HG03045 (cell line): ENCODE measurements at regions not wholly inside any gene's neighbourhood (a gene's known extent, or its start where the extent isn't known, plus 50 kb on each side); places are given as distances from the start of the nearest gene placed in this dataset.

Experiments used
- ATAC-seq: cut with Tn5 transposase; IDR thresholded peaks from one replicate; pipeline ENCODE4 v1.9.1; 2021; ENCODE audit warnings: mild to moderate bottlenecking, moderate library complexity; ENCODE audit not compliant: unreplicated experiment

- no peak for ATAC-seq
Observed at GRCh38 chr5:175054243-175054642, 329.9 kb downstream of the MSX2 start.

DNA sequence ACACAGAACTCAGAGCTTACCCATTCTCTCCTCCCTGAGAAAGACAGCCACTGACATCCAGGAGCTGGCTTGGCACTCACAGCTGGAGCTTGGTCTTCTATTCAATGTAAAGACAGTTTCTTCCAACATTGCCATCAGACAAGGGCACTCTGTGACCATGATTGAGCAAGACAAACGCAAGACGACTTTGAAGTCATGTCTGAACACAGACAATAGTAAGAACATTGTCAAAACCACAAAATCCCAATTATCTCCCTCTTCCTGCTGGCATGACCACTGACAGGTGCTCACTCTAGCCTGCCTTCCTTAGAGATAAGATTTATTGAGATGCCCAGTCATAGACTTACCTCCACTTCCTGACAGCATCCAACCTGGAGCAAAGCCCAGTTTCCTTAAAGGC is 328.0 kb downstream of the MSX2 start:
- no peak for ATAC-seq

GRCh38 chr5:175047048-175047447 is 322.7 kb downstream of the MSX2 start:
- ATAC-seq: no peak

GRCh38 chr5:175045820-175046219 is 321.4 kb downstream of the MSX2 start:
- no peak for ATAC-seq

- no peak for ATAC-seq
Observed at GRCh38 chr5:175037820-175038219, 313.4 kb downstream of the MSX2 start.

- no peak for ATAC-seq
Observed at GRCh38 chr5:175035882-175036533, 311.6 kb downstream of the MSX2 start.

DNA sequence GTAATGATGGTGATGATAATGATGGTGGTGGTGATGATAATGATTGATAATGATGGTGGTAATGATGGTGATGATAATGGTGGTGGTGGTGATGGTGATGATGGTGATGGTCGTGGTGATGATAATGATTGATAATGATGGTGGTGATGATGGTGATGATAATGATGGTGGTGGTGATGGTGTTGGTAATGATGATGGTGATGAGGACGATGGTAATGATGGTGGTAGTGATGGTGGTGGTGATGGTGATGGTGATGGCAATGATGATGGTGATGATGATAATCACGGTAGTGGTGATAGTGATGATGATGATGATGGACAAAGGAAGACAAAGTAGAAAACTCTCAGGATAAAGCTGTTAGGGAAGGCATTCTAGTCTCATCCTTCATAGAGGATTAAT is 310.5 kb downstream of the MSX2 start:
- ATAC-seq: no peak

- no peak for ATAC-seq
Observed at GRCh38 chr5:175032741-175033151, 308.4 kb downstream of the MSX2 start.

- no peak for ATAC-seq
Observed at GRCh38 chr5:175032013-175032412, 307.6 kb downstream of the MSX2 start.

DNA sequence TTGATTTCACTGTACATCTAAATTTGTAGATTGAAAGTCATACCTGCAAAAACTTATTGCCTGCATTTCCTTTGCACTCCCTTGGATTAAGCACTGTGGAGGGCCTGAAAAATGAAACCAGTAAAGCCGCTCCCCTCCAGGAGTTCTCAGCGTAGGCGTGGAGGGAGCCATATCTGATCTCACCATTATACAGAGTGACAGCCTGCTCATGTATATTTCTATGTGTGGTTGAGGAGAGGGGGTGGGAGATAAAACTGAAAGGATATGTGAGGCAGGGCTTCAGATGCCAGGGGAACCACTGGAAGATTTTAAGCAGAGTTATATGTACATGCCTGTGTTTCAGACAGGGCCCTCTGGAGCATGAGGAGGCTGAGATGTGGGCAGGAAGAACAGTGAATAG is 303.0 kb downstream of the MSX2 start:
- no peak for ATAC-seq

- ATAC-seq: no peak
Observed at GRCh38 chr5:175025077-175025476, 300.7 kb downstream of the MSX2 start.

- ATAC-seq: no peak
Observed at GRCh38 chr5:175021841-175022625, 297.7 kb downstream of the MSX2 start.

- no peak for ATAC-seq
Observed at GRCh38 chr5:175021321-175021720, 296.9 kb downstream of the MSX2 start.

- ATAC-seq: no peak
Observed at GRCh38 chr5:175015028-175015685, 290.8 kb downstream of the MSX2 start.

DNA sequence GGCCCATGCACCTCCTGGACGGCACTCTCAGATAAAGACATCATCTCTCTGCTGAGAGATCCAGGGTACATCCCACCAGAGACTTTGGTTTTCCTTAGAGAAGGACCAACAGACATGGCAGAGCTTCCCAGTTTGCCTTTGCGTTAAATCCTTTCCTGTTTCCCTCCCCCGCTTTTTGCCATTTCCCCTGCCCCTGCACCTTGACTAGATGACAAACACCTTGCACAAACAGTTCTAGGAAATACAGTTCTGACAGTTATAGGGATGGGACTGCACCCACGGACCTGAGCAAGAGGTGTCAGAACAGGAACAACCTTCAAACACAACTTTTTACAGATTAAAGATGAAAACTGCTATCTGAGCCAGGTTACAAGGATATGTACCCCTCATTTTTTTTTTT is 288.9 kb downstream of the MSX2 start:
- no peak for ATAC-seq

DNA sequence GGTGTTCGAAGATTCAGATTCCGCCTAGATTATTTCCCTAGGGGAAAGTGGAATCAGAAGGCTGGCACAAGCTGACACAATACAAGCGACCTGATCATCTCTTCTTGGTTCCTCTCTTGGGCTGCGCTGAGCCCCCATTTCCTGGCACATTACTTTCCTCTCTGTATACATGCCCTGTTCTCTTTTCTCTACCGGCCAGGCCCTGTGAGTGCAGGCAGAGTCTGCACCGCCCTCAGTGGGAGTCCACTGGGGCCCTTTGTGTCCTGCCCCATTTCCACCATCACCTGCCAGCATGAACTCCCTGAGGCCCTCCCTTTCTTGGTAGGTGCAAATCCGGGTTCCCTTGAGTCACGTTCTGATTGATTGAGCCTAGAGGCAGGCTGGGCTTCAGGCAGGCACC is 287.9 kb downstream of the MSX2 start:
- no peak for ATAC-seq

GRCh38 chr5:175003531-175003930 is 279.1 kb downstream of the MSX2 start:
- ATAC-seq: no peak

- ATAC-seq: no peak
Observed at GRCh38 chr5:175001876-175002645, 277.7 kb downstream of the MSX2 start.

DNA sequence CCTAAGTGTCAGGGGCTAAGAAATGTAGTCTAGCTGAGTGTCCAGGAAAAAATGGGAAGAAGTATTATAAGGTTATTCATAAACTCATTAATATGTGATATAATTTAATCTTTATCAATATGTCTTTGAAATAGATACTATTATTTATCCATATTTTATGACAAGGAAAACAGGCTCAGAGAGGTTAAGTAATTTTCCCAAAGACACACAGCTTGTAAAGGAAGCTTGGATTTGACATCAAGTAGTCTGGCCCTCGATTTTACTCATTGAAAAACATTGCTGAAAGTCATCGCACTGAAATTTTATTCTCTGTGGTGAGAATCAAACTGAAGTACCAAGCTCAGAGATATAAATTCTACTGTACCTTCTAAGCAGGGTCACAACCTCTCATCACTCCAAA is 276.9 kb downstream of the MSX2 start:
- ATAC-seq: no peak

DNA sequence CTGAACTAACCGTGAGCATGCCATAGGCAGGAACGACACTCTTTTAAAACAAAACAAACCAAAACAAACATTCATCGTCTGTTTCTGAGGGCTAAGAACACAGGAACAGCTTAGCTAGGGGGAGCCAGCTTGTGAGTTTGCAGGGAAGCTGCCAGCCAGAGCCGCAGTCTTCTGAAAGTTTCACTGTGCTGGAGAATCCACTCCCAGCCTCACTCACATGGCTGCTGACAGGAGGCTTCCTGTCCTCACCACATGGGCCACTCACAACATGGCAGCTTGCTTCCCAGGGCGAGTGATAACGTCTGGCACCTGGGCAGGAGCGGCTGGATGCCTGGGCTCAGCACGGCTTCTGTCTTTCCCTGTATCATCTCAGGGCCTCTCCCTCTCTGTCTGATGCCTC is 275.2 kb downstream of the MSX2 start:
- no peak for ATAC-seq

GRCh38 chr5:174998131-174998730 is 273.8 kb downstream of the MSX2 start:
- ATAC-seq: no peak
